MM.1S (cell line): ENCODE measurements at regions not wholly inside any gene's neighbourhood (a gene's known extent, or its start where the extent isn't known, plus 50 kb on each side); places are given as distances from the start of the nearest gene placed in this dataset.
"Not testable (repeated sequence)": the region's sequence is repeated elsewhere in the genome, so short reads cannot be mapped to it uniquely, and the experiment has no call there.

Experiments used
- DNase-seq: peaks from one replicate; pipeline ENCODE4 v3.0.0-alpha.2; 2015
- H2AFZ ChIP-seq: fragments of 300-600 bp; sonication (generic); 2 replicates; pipeline ENCODE4 v1.6.0; 2016; ENCODE audit warnings: antibody characterized with exemption, low read length
- H3F3A ChIP-seq: fragments of 300-600 bp; sonication (generic); 2 replicates; pipeline ENCODE4 v1.6.1; 2016; ENCODE audit warnings: mild to moderate bottlenecking, antibody characterized with exemption, low read length, moderate library complexity, mixed read lengths; ENCODE audit not compliant: insufficient read depth
- H3K27ac ChIP-seq: fragments of 300-600 bp; sonication (generic); 2 replicates; pipeline ENCODE4 v1.5.1; 2016; ENCODE audit warnings: mild to moderate bottlenecking, low read length
- H3K27me3 ChIP-seq: fragments of 300-600 bp; sonication (generic); replicated peaks from 2 replicates; pipeline ENCODE4 v1.6.0; 2016; ENCODE audit warnings: low read length; ENCODE audit not compliant: insufficient read depth
- H3K36me3 ChIP-seq: fragments of 300-600 bp; sonication (generic); replicated peaks from 2 replicates; pipeline ENCODE4 v1.6.1; 2016; ENCODE audit warnings: mild to moderate bottlenecking, low read length, mixed read lengths; ENCODE audit not compliant: insufficient read depth
- H3K4me1 ChIP-seq: fragments of 300-600 bp; sonication (generic); 2 replicates; pipeline ENCODE4 v1.6.1; 2016; ENCODE audit warnings: low read length, mixed read lengths
- H3K4me2 ChIP-seq: fragments of 300-600 bp; sonication (generic); 2 replicates; pipeline ENCODE4 v1.6.0; 2016; ENCODE audit warnings: low read depth, low read length
- H3K4me3 ChIP-seq: fragments of 300-600 bp; sonication (generic); 2 replicates; pipeline ENCODE4 v1.5.1; 2016; ENCODE audit warnings: low read length, mixed read lengths
- H3K79me2 ChIP-seq: fragments of 300-600 bp; sonication (generic); 2 replicates; pipeline ENCODE4 v1.6.1; 2016; ENCODE audit warnings: mixed run types, low read length, mixed read lengths
- H3K9ac ChIP-seq: fragments of 300-600 bp; sonication (generic); 2 replicates; pipeline ENCODE4 v1.6.1; 2016; ENCODE audit warnings: low read length, mixed read lengths
- H3K9me2 ChIP-seq: fragments of 300-600 bp; sonication (generic); replicated peaks from 2 replicates; pipeline ENCODE4 v1.6.1; 2016; ENCODE audit warnings: mild to moderate bottlenecking, low read length, mixed read lengths; ENCODE audit not compliant: insufficient read depth
- H3K9me3 ChIP-seq: fragments of 300-600 bp; sonication (generic); replicated peaks from 2 replicates; pipeline ENCODE4 v1.6.1; 2016; ENCODE audit warnings: mild to moderate bottlenecking, low read length, mixed read lengths; ENCODE audit not compliant: insufficient read depth
- H4K20me1 ChIP-seq: fragments of 300-600 bp; sonication (generic); 2 replicates; pipeline ENCODE4 v1.6.1; 2016; ENCODE audit warnings: mild to moderate bottlenecking, low read length, moderate library complexity, mixed read lengths; ENCODE audit not compliant: insufficient read depth
- CTCF ChIP-seq: fragments of 300-600 bp; sonication (generic); IDR thresholded peaks from 2 replicates; pipeline ENCODE4 v1.5.1; 2016; ENCODE audit warnings: antibody characterized with exemption, low read length, mixed read lengths
- EZH2 ChIP-seq: fragments of 300-600 bp; sonication (generic); optimal IDR thresholded peaks from 2 replicates; pipeline ENCODE3; 2017; ENCODE audit warnings: low read depth, mild to moderate bottlenecking, antibody characterized with exemption, low read length, mixed read lengths
- EZH2phosphoT487 ChIP-seq: fragments of 300-600 bp; sonication (generic); IDR thresholded peaks from 2 replicates; pipeline ENCODE4 v1.6.1; 2018; ENCODE audit warnings: antibody characterized with exemption, low read length

GRCh38 chr10:45513551-45513950 lies 139.5 kb downstream of the ALOX5 start:
- H3K4me3 ChIP-seq = no peak overlapping the region

DNA sequence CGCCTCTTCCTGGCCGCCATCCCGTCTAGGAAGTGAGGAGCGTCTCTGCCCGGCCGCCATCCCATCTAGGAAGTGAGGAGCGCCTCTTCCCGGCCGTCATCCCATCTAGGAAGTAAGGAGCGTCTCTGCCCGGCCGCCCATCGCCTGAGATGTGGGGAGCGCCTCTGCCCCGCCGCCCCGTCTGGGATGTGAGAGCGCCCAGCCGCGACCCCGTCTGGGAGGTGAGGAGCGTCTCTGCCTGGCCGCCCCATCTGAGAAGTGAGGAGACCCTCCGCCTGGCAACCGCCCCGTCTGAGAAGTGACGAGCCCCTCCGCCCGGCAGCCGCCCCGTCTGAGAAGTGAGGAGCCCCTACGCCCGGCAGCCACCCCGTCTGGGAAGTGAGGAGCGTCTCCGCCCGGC lies 137.9 kb downstream of the ALOX5 start:
- not testable (repeated sequence) for H3K9ac ChIP-seq, H2AFZ ChIP-seq, H3K27ac ChIP-seq, H3K4me2 ChIP-seq, H3K4me1 ChIP-seq, H3F3A ChIP-seq, H3K79me2 ChIP-seq, H3K4me3 ChIP-seq, H3K9me2 ChIP-seq, H3K27me3 ChIP-seq, DNase-seq, H4K20me1 ChIP-seq, H3K36me3 ChIP-seq, H3K9me3 ChIP-seq

More at GRCh38 chr10:45513551-45513950, 139.5 kb downstream of the ALOX5 start:
- Histone ChIP-seq H3K36me3 (no peaks in the 10 kb centered on the region), H3K9ac (no peak overlapping the region), H3K79me2 (no peaks in the 10 kb centered on the region), H3K9me2 (no peaks in the 10 kb centered on the region), H3K27me3 (no peaks in the 10 kb centered on the region), H4K20me1 (no peaks in the 10 kb centered on the region), H2AFZ (no peak overlapping the region), H3K27ac (no peak overlapping the region), H3K4me2 (no peak overlapping the region), H3K4me1 (no peaks in the 10 kb centered on the region), H3F3A (no peaks in the 10 kb centered on the region), H3K9me3 (no peaks in the 10 kb centered on the region)
- TF ChIP-seq EZH2phosphoT487 (no peak), EZH2 (no peak), CTCF (no peak)
- no peak for DNase-seq

- no peak for DNase-seq
- Histone ChIP-seq H3K4me3 (no peak overlapping the region), H3K9me3 (no peaks in the 10 kb centered on the region), H3K4me1 (no peaks in the 10 kb centered on the region), H3K27me3 (no peaks in the 10 kb centered on the region), H3K9ac (no peak overlapping the region), H3K79me2 (no peaks in the 10 kb centered on the region), H3K27ac (no peak overlapping the region), H2AFZ (no peak overlapping the region), H3K4me2 (no peak overlapping the region), H3K9me2 (no peaks in the 10 kb centered on the region), H4K20me1 (no peaks in the 10 kb centered on the region), H3F3A (no peaks in the 10 kb centered on the region), H3K36me3 (no peaks in the 10 kb centered on the region)
- TF ChIP-seq EZH2phosphoT487 (no peak), EZH2 (no peak), CTCF (no peak)
These were observed 135.5 kb downstream of the ALOX5 start for GRCh38 chr10:45509491-45509890.

DNA sequence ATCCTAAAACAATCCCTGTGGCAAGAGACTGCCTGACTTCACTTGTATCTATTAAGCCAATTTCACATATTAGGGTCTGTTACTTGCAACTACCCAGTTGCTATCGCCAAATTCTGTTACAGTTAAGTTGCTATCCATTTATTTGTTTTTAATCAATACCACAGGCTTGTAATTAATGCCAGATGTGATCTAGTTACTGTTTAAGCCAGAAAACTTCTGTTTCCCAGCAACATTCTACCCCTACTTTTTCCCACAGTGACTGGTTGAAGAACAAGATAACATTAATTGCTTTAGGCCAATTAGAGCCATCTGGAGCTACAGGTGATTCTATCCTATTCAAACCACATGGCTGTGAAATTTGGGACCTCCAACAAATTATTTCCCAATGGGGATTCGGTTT lies 131.3 kb downstream of the ALOX5 start:
- H4K20me1 ChIP-seq = no peaks in the 10 kb centered on the region
- H3K9me2 ChIP-seq = no peaks in the 10 kb centered on the region
- H3K36me3 ChIP-seq = no peaks in the 10 kb centered on the region
- no peak overlapping the region for H2AFZ ChIP-seq
- TF ChIP-seq EZH2phosphoT487 = no peak
- no peak for TF ChIP-seq EZH2
- TF ChIP-seq CTCF = no peak
- no peak overlapping the region for H3K9ac ChIP-seq
- H3K4me1 ChIP-seq = no peaks in the 10 kb centered on the region
- H3F3A ChIP-seq = no peaks in the 10 kb centered on the region
- no peak overlapping the region for H3K4me2 ChIP-seq
- DNase-seq = no peak
- no peaks in the 10 kb centered on the region for H3K9me3 ChIP-seq
- H3K27ac ChIP-seq = no peak overlapping the region
- H3K79me2 ChIP-seq = no peaks in the 10 kb centered on the region
- no peak overlapping the region for H3K4me3 ChIP-seq
- no peaks in the 10 kb centered on the region for H3K27me3 ChIP-seq
